Activated CD8-positive, alpha-beta T cell treated with anti-CD3 and anti-CD28 coated beads, Interleukin-2, amount 10 ng/mL, durations not matched to agents 7 days and 5 days (primary cell): ENCODE measurements at regions not wholly inside any gene's neighbourhood (a gene's known extent, or its start where the extent isn't known, plus 50 kb on each side); places are given as distances from the start of the nearest gene placed in this dataset.
"Not testable (repeated sequence)": the region's sequence is repeated elsewhere in the genome, so short reads cannot be mapped to it uniquely, and the experiment has no call there.

Source experiments
- ATAC-seq: fragments of 150-1000 bp; cut with Tn5 transposase; one replicate; pipeline ENCODE4 v1.10.0; 2021; ENCODE audit warnings: moderate library complexity
- CTCF ChIA-PET: fragments of 350-600 bp; sonication (Branson Sonifier 250); formaldehyde crosslinking; loops from one replicate; lab custom pipeline; 2021; ENCODE audit warnings: antibody characterized with exemption; lab: Charles Lee
- POLR2A ChIA-PET: fragments of 350-600 bp; sonication (Branson Sonifier 250); formaldehyde crosslinking; loops from one replicate; lab custom pipeline; 2021; ENCODE audit warnings: antibody characterized with exemption; lab: Charles Lee
- DNase-seq: peaks from one replicate; pipeline ENCODE4 v3.0.0-alpha.2; 2020
- H3K27ac Mint-ChIP-seq: one replicate; pipeline ENCODE4 v1.8.0; 2021; ENCODE audit warnings: mild to moderate bottlenecking, mixed read lengths
- H3K27me3 Mint-ChIP-seq: one replicate; pipeline ENCODE4 v1.8.0; 2021; ENCODE audit warnings: low read depth, mixed read lengths
- H3K36me3 Mint-ChIP-seq: one replicate; pipeline ENCODE4 v1.8.0; 2021; ENCODE audit warnings: low read depth, mixed read lengths
- H3K4me1 Mint-ChIP-seq: one replicate; pipeline ENCODE4 v1.8.0; 2021; ENCODE audit warnings: low read depth, mixed read lengths
- H3K4me3 Mint-ChIP-seq: one replicate; pipeline ENCODE4 v1.8.0; 2021; ENCODE audit warnings: mild to moderate bottlenecking, mixed read lengths
- H3K9me3 Mint-ChIP-seq: one replicate; pipeline ENCODE4 v1.8.0; 2022; ENCODE audit warnings: mixed read lengths; ENCODE audit not compliant: insufficient read depth

GRCh38 chr7:35978816-35979640, 174.0 kb upstream of the EEPD1 start:
- H3K27ac Mint-ChIP-seq, H3K9me3 Mint-ChIP-seq, H3K4me3 Mint-ChIP-seq, POLR2A ChIA-PET, DNase-seq, H3K27me3 Mint-ChIP-seq, H3K36me3 Mint-ChIP-seq, ATAC-seq, H3K4me1 Mint-ChIP-seq: not testable (repeated sequence)
- CTCF ChIA-PET: interaction anchor here (1.3 kb wide), 1 partner anchor 62 kb away, joined by 3 read pairs; no protein-coding TSS in a partner anchor

DNA sequence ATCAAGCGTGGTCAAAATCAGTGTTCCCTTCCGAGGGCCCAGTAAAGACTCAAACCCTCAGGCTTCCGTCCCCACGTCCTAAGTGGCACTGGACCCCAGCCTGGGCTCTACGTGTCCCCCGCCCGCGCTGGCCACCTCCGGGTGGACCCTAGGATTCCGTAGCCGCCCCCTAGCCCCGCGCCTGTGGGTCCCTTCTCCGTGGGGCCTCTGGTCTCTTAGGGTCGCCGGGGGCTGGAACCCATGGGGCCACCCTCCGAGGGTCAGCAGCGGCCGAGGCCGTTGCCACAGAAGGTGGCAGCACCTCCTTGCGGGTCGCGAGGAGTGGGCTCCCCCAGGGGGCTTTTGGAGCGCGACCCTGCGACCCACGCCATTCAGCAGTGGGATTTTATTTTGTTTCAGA, 170.5 kb upstream of the EEPD1 start:
- DNase-seq (no peak), ATAC-seq (no peak)
- Mint-ChIP-seq H3K9me3 (no peaks in the 10 kb centered on the region), H3K27ac (no peak overlapping the region), H3K4me1 (peaks cover 1% of the 10 kb centered on the region), H3K27me3 (peaks cover 6% of the 10 kb centered on the region), H3K36me3 (no peaks in the 10 kb centered on the region), H3K4me3 (no peak overlapping the region)
- CTCF ChIA-PET: interaction anchor here (1.5 kb wide), 1 partner anchor 309 kb away, joined by 6 read pairs; no protein-coding TSS in a partner anchor
- POLR2A ChIA-PET: no interaction called here

DNA sequence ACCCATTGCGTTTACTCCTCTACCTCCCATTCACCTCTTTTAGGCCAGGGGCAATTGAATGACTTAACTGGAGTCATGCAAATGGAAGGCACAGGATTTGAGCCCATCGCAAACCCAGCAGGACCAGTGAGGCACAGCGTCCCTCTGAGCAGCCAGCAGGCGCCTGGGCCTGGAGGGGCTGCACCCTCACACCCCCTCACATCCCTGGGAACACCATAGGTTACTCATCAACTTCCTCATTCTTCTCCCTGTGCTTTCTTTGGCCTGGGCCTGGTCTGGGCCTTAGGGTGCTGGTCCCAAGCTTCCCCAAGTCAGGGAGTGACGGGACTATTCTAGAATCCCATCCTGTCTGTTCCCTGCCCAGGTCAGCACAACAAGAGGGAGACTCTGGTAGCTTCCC, 169.4 kb upstream of the EEPD1 start:
- CTCF ChIA-PET: interaction anchor here (1.9 to 4.5 kb wide), 4 partner anchors 8 to 335 kb away, joined by 12 to 91 read pairs (median 18); no protein-coding TSS in a partner anchor
- no peak for ATAC-seq
- no peak for DNase-seq
- peaks cover 1% of the 10 kb centered on the region for H3K4me1 Mint-ChIP-seq
- peaks cover 4% of the 10 kb centered on the region for H3K27me3 Mint-ChIP-seq
- no peaks in the 10 kb centered on the region for H3K9me3 Mint-ChIP-seq
- H3K4me3 Mint-ChIP-seq: no peak overlapping the region
- H3K27ac Mint-ChIP-seq: no peak overlapping the region
- POLR2A ChIA-PET: no interaction called here
- H3K36me3 Mint-ChIP-seq: no peaks in the 10 kb centered on the region

GRCh38 chr7:35985126-35985754, 167.8 kb upstream of the EEPD1 start:
- no peak overlapping the region for H3K4me3 Mint-ChIP-seq
- ATAC-seq (peak; percentile 97), DNase-seq (peak; percentile 76)
- peaks cover 2% of the 10 kb centered on the region for H3K27me3 Mint-ChIP-seq
- no peaks in the 10 kb centered on the region for H3K9me3 Mint-ChIP-seq
- POLR2A ChIA-PET: interaction anchor here (1.2 kb wide), 1 partner anchor 302 kb away, joined by 3 read pairs; no protein-coding TSS in a partner anchor
- H3K27ac Mint-ChIP-seq: no peak overlapping the region
- no peaks in the 10 kb centered on the region for H3K36me3 Mint-ChIP-seq
- H3K4me1 Mint-ChIP-seq: no peaks in the 10 kb centered on the region
- CTCF ChIA-PET: interaction anchor here (1.0 to 4.5 kb wide), 9 partner anchors 9 to 355 kb away, joined by 3 to 91 read pairs (median 4); no protein-coding TSS in a partner anchor

GRCh38 chr7:35987016-35987415, 166.0 kb upstream of the EEPD1 start:
- CTCF ChIA-PET: interaction anchor here (1.0 to 4.5 kb wide), 2 partner anchors 11 to 302 kb away, joined by 3 to 91 read pairs; no protein-coding TSS in a partner anchor
- POLR2A ChIA-PET: no interaction called here
- Mint-ChIP-seq H3K9me3 (no peaks in the 10 kb centered on the region), H3K4me1 (no peaks in the 10 kb centered on the region), H3K27me3 (no peaks in the 10 kb centered on the region), H3K27ac (no peak overlapping the region), H3K36me3 (no peaks in the 10 kb centered on the region), H3K4me3 (no peak overlapping the region)
- ATAC-seq: no peak
- no peak for DNase-seq

GRCh38 chr7:35988105-35988504, 164.9 kb upstream of the EEPD1 start:
- Mint-ChIP-seq H3K4me3 (no peak overlapping the region), H3K27ac (no peak overlapping the region), H3K9me3 (no peaks in the 10 kb centered on the region), H3K27me3 (no peaks in the 10 kb centered on the region), H3K36me3 (no peaks in the 10 kb centered on the region), H3K4me1 (no peaks in the 10 kb centered on the region)
- DNase-seq (no peak), ATAC-seq (no peak)
- ChIA-PET CTCF (no interaction called here), POLR2A (no interaction called here)

GRCh38 chr7:35988818-35989217, 164.2 kb upstream of the EEPD1 start:
- Mint-ChIP-seq H3K4me1 (no peaks in the 10 kb centered on the region), H3K4me3 (no peak overlapping the region), H3K9me3 (no peaks in the 10 kb centered on the region), H3K36me3 (no peaks in the 10 kb centered on the region), H3K27ac (no peak overlapping the region), H3K27me3 (no peaks in the 10 kb centered on the region)
- CTCF ChIA-PET: no interaction called here
- DNase-seq (no peak), ATAC-seq (no peak)
- POLR2A ChIA-PET: interaction anchor here (0.7 kb wide), 1 partner anchor 114 kb away, joined by 3 read pairs; no protein-coding TSS in a partner anchor

DNA sequence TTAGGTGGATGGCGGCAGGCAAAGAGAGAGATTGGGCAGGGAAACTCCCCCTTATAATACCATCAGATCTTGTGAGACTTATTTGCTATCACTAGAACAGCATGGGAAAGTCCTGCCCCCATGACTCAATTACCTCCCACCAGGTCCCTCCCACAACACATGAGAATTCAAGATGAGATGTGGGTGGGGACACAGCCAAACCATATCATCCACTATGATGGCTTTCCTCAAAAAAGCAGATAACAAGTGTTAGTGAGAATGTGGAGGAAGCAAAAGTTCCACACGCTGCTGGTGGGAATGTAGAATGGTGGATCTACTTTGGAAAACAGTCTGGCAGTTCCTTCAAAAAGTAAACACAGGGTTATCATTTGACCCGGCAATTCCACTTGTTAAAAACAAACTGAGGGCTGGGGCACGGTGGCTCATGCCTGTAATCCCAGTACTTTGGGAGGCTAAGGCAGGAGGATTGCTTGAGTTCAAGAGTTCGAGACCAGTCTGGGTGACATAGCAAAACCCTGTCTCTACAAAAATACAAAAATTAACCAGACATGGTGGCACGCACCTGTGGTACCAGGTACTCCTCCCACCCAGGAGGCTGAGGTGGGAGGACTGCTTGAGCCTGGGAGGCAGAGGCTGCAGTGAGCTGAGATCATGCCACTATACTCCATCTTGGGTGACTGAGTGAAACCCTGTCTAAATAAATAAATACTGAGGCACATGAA, 161.4 kb upstream of the EEPD1 start:
- H3K36me3 Mint-ChIP-seq: no peaks in the 10 kb centered on the region
- H3K4me1 Mint-ChIP-seq: no peaks in the 10 kb centered on the region
- ChIA-PET POLR2A (no interaction called here), CTCF (no interaction called here)
- no peak overlapping the region for H3K27ac Mint-ChIP-seq
- DNase-seq: no peak
- H3K9me3 Mint-ChIP-seq: no peaks in the 10 kb centered on the region
- ATAC-seq: no peak
- H3K27me3 Mint-ChIP-seq: no peaks in the 10 kb centered on the region
- H3K4me3 Mint-ChIP-seq: no peak overlapping the region

- ChIA-PET POLR2A (no interaction called here), CTCF (interaction anchor here (1.4 kb wide), 1 partner anchor 327 kb away, joined by 4 read pairs; no protein-coding TSS in a partner anchor)
- ATAC-seq (no peak), DNase-seq (no peak)
- H3K27me3 Mint-ChIP-seq: no peaks in the 10 kb centered on the region
- H3K4me1 Mint-ChIP-seq: no peaks in the 10 kb centered on the region
- H3K27ac Mint-ChIP-seq: no peak overlapping the region
- no peaks in the 10 kb centered on the region for H3K36me3 Mint-ChIP-seq
- no peaks in the 10 kb centered on the region for H3K9me3 Mint-ChIP-seq
- H3K4me3 Mint-ChIP-seq: no peak overlapping the region
Measured at GRCh38 chr7:35992436-35992835, 160.6 kb upstream of the EEPD1 start.

DNA sequence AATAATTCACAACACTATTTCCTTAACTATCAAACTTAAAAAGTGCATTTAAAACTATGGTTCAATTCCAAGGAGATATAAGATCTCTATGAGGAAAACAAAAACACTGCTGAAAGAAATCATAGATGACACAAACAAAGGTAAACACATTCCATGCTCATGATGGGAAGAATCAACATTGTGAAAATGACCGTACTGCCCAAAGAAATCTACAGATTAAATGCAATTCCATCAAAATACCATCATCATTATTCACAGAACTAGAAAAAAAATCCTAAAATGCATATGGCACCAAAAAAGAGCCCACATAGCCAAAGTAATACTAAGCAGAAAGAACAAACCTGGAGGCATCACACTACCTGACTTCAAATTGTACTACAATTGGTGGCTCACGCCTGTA, 159.9 kb upstream of the EEPD1 start:
- H3K27ac Mint-ChIP-seq: no peak overlapping the region
- DNase-seq: no peak
- no peaks in the 10 kb centered on the region for H3K9me3 Mint-ChIP-seq
- no peak for ATAC-seq
- no peaks in the 10 kb centered on the region for H3K27me3 Mint-ChIP-seq
- no peak overlapping the region for H3K4me3 Mint-ChIP-seq
- H3K4me1 Mint-ChIP-seq: no peaks in the 10 kb centered on the region
- no peaks in the 10 kb centered on the region for H3K36me3 Mint-ChIP-seq
- CTCF ChIA-PET: interaction anchor here (1.4 kb wide), 1 partner anchor 326 kb away, joined by 4 read pairs; no protein-coding TSS in a partner anchor
- POLR2A ChIA-PET: no interaction called here

DNA sequence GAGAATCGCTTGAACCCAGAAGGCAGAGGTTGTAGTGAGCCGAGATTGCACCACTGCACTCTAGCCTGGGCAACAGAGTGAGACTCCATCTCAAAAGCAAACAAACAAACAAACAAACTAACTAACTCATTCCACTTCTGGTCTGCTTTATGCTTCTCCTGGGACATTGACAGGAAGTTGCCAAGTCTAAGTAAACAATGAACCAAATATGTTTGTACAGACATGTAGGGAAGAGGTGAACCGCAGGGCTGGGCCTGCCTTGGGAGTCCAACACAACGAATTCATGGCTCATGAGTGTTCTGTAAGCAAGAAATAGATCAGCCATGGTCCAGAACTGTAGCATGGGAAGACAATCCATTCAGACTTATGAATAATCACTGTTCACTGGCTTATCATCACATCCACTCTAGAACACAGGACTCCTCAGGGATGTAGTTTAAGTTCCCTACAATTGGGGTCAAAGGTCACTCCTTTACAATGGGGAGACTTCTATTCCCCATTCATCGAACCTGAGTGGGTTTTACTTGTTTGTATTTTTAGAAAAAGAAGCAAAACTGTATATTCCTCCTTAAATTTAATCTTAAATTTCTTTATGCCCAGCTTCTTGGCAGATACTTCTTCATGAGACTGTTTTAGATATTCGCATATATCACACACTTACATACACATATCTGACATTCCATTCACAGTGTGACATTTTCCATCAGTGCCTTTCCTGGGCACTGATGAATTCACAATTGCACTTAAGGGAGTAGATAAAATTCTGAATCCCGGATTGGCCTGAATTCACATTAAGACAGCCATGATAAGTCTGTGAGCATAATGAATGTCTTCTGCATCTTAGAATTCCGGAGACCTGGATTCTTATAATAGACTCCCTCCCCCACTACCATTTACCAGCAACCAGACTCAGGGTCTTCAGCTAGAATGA, 159.1 kb upstream of the EEPD1 start:
- Mint-ChIP-seq H3K4me1 (no peaks in the 10 kb centered on the region), H3K27ac (no peak overlapping the region), H3K4me3 (no peak overlapping the region), H3K9me3 (no peaks in the 10 kb centered on the region), H3K36me3 (no peaks in the 10 kb centered on the region), H3K27me3 (no peaks in the 10 kb centered on the region)
- CTCF ChIA-PET: interaction anchor here (1.4 kb wide), 1 partner anchor 326 kb away, joined by 4 read pairs; no protein-coding TSS in a partner anchor
- POLR2A ChIA-PET: no interaction called here
- no peak for ATAC-seq
- DNase-seq: no peak
